ENCODE measurements at regions not wholly inside any gene's neighbourhood (a gene's known extent, or its start where the extent isn't known, plus 50 kb on each side); places are given as distances from the start of the nearest gene placed in this dataset.

DNA sequence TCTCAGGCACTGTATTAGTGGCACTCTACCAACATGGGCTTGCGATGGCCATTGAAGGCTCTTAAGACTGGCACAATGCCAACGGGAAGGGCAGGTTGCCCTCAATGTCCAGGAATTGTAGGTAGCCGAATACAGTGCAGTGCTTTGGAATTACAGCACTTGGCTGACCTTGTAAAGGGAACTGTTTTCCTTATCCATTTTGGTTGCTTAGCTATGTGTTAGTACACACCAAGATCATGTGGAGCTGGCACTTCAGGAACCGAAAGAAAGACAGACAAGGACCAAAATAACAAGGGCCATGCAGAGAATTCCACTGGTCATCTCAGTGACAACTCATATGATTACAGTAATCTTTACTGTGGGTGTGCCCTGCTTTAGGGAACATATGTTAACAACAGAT is 72.7 kb downstream of the DYRK2 start:
- H3K14ac ChIP-seq (ENCODE audit: insufficient read length): no peak overlapping the region
- no peak overlapping the region for H2BK20ac ChIP-seq (ENCODE audit: low read length)
- no peak overlapping the region for H4K91ac ChIP-seq (replicated peaks; ENCODE audit: insufficient read length, low read length)
- H3K27me3 ChIP-seq (replicated peaks in 1 of 4; ENCODE audit: control insufficient read depth in 3 of 4, extremely low read depth in 1 of 4, insufficient read depth in 3 of 4, low read length in 3 of 4): no peaks in the 10 kb centered on the region
- H3K9me3 ChIP-seq (ENCODE audit: insufficient read depth in 2 of 2, low read depth in 1 of 2, low read length in 1 of 2): no peaks in the 10 kb centered on the region
- H3K79me1 ChIP-seq (ENCODE audit: low read depth, low read length): no peaks in the 10 kb centered on the region
- H3K4ac ChIP-seq (replicated peaks; ENCODE audit: insufficient read length, low read depth, low read length): no peak overlapping the region
- no peak overlapping the region for H2BK15ac ChIP-seq (ENCODE audit: low read length)
- H2AFZ ChIP-seq (ENCODE audit: low read length): no peak overlapping the region
- H3K56ac ChIP-seq (replicated peaks; ENCODE audit: insufficient read length, low read depth, low read length): no peak overlapping the region
- 78% methylated on average over 4 of the region's 4 CpGs; no CpG with 5 or more reads in 1 of the 2 experiments for WGBS, 2 experiments (ENCODE audit: extremely low coverage in 1 of 2, insufficient coverage in 1 of 2, insufficient read length in 1 of 2, insufficient replicate concordance in 2 of 2, low coverage in 1 of 2, low lambda C conversion rate in 2 of 2, missing lambda C conversion rate in 1 of 2)
- H3K18ac ChIP-seq (ENCODE audit: extremely low read depth, low read length): no peak overlapping the region
- H2AK5ac ChIP-seq (ENCODE audit: low read depth, low read length): no peak overlapping the region
- ChIA-PET POLR2A (ENCODE audit: partially characterized antibody) (no interaction called here), CTCF (ENCODE audit: partially characterized antibody) (no interaction called here)
- H2BK120ac ChIP-seq (replicated peaks; ENCODE audit: low read depth, low read length): no peak overlapping the region
- H4K5ac ChIP-seq (ENCODE audit: insufficient read length, low read depth, low read length): no peak overlapping the region
- H3K79me2 ChIP-seq (ENCODE audit: control insufficient read depth in 1 of 2, insufficient read depth in 2 of 2, low read length in 2 of 2): no peaks in the 10 kb centered on the region
- no peak overlapping the region for H3K23ac ChIP-seq (ENCODE audit: insufficient read length)
- H4K8ac ChIP-seq (ENCODE audit: extremely low read depth, insufficient read depth, low read length): no peak overlapping the region
- no peak overlapping the region for H3K4me3 ChIP-seq (ENCODE audit: extremely low read depth in 1 of 4, insufficient read depth in 2 of 4, low read depth in 3 of 4, low read length in 4 of 4)
- H2BK12ac ChIP-seq (ENCODE audit: low read depth, low read length): no peak overlapping the region
- H2BK5ac ChIP-seq (ENCODE audit: low read depth, low read length): no peak overlapping the region
- H3K23me2 ChIP-seq (ENCODE audit: low read depth, low read length): no peaks in the 10 kb centered on the region
- H3K4me2 ChIP-seq (ENCODE audit: insufficient read depth in 1 of 2, low read depth in 2 of 2, low read length in 2 of 2): no peak overlapping the region
- FAIRE-seq (no peak), DNase-seq (ENCODE audit: low read depth in 1 of 2, low spot score in 2 of 2) (no peak)
- no peak overlapping the region for H3K27ac ChIP-seq (ENCODE audit: low read depth, low read length)
- H4K20me1 ChIP-seq (replicated peaks in 1 of 2; ENCODE audit: control insufficient read depth in 1 of 2, insufficient read depth in 2 of 2, low read length in 2 of 2): no peaks in the 10 kb centered on the region
- H3K9ac ChIP-seq (replicated peaks in 1 of 4; ENCODE audit: extremely low read depth in 1 of 4, low read depth in 3 of 4, low read length in 3 of 4): no peak overlapping the region
- no peaks in the 10 kb centered on the region for H3K4me1 ChIP-seq (replicated peaks in 1 of 4; ENCODE audit: control insufficient read depth in 3 of 4, insufficient read depth in 4 of 4, low read length in 3 of 4)
- no peaks in the 10 kb centered on the region for H3K36me3 ChIP-seq (ENCODE audit: control insufficient read depth in 2 of 4, insufficient read depth in 4 of 4, low read length in 3 of 4)
- no peak for TF ChIP-seq CHD1 (IDR thresholded peaks at IDR 0.05; ENCODE audit: low read depth, low read length)
- no peak for TF ChIP-seq KDM4A (IDR thresholded peaks at IDR 0.05; ENCODE audit: low read depth, low read length, severe bottlenecking)
- TF ChIP-seq, protein P1, sequence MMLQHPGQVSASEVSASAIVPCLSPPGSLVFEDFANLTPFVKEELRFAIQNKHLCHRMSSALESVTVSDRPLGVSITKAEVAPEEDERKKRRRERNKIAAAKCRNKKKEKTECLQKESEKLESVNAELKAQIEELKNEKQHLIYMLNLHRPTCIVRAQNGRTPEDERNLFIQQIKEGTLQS (IDR thresholded peaks at IDR 0.05; ENCODE audit: insufficient read depth, low read depth, low read length): no peak
- TF ChIP-seq JUN (IDR thresholded peaks at IDR 0.05; ENCODE audit: low read depth, low read length): no peak
- TF ChIP-seq RXRA (IDR thresholded peaks at IDR 0.05; ENCODE audit: insufficient read depth, low read depth, low read length): no peak
- TF ChIP-seq, protein P2, sequence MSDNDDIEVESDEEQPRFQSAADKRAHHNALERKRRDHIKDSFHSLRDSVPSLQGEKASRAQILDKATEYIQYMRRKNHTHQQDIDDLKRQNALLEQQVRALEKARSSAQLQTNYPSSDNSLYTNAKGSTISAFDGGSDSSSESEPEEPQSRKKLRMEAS (IDR thresholded peaks at IDR 0.05): no peak
- no peak for TF ChIP-seq EP300 (IDR thresholded peaks at IDR 0.05; ENCODE audit: borderline replicate concordance in 1 of 2, low read depth in 2 of 2, low read length in 2 of 2)
- TF ChIP-seq RFX5 (IDR thresholded peaks at IDR 0.05; ENCODE audit: borderline replicate concordance, low read depth, low read length): no peak
- TF ChIP-seq TAF7 (optimal IDR thresholded peaks at IDR 0.05; ENCODE audit: borderline replicate concordance, low read depth, low read length): no peak
- no peak for TF ChIP-seq CHD2 (IDR thresholded peaks at IDR 0.05; ENCODE audit: low read length)
- no peak for TF ChIP-seq CBX8 (IDR thresholded peaks at IDR 0.05; ENCODE audit: borderline replicate concordance, low read depth, low read length)
- no peak for TF ChIP-seq SIN3A (conservative IDR thresholded peaks at IDR 0.05 in 1 of 2, IDR thresholded peaks at IDR 0.05 in 1 of 2; ENCODE audit: low read depth in 1 of 2, low read length in 2 of 2)
- TF ChIP-seq CTBP2 (IDR thresholded peaks at IDR 0.05; ENCODE audit: borderline replicate concordance, insufficient read depth, insufficient read length, low read length): no peak
- no peak for TF ChIP-seq ASH2L (IDR thresholded peaks at IDR 0.05; ENCODE audit: low read length)

Measured in H1 (cell line).